Naive B cell (primary cell): ENCODE measurements at regions not wholly inside any gene's neighbourhood (a gene's known extent, or its start where the extent isn't known, plus 50 kb on each side); places are given as distances from the start of the nearest gene placed in this dataset.

Source experiments
- ATAC-seq, 2 donors: fragments of 150-1000 bp; cut with Tn5 transposase; 2 replicates each; pipeline ENCODE4 v1.10.0; 2021; ENCODE audit warnings: low read depth in 2 of 2, mild to moderate bottlenecking in 2 of 2, moderate library complexity in 2 of 2
- DNase-seq: peaks from one replicate; pipeline ENCODE4 v3.0.0; 2022
- H3K27ac Mint-ChIP-seq, 6 donors: one replicate each; pipeline ENCODE4 v1.8.0; 2020 to 2022; ENCODE audit warnings: mild to moderate bottlenecking in 6 of 6, mixed read lengths in 6 of 6, moderate library complexity in 5 of 6, inconsistent platforms in 2 of 6
- H3K27me3 Mint-ChIP-seq, 3 donors: one replicate each; pipeline ENCODE4 v1.8.0; 2021 to 2022; ENCODE audit warnings: mixed read lengths in 3 of 3, mild to moderate bottlenecking in 1 of 3
- H3K36me3 Mint-ChIP-seq, 2 donors: one replicate each; pipeline ENCODE4 v1.8.0; 2020 to 2022; ENCODE audit warnings: mixed read lengths in 2 of 2, inconsistent platforms in 1 of 2, mild to moderate bottlenecking in 1 of 2
- H3K4me1 Mint-ChIP-seq, 3 donors: one replicate each; pipeline ENCODE4 v1.8.0; 2020 to 2022; ENCODE audit warnings: mixed read lengths in 3 of 3, inconsistent platforms in 1 of 3, mild to moderate bottlenecking in 1 of 3, moderate library complexity in 1 of 3
- H3K4me3 Mint-ChIP-seq, 8 donors: one replicate each; pipeline ENCODE4 v1.8.0; 2020 to 2022; ENCODE audit warnings: mild to moderate bottlenecking in 8 of 8, mixed read lengths in 8 of 8, moderate library complexity in 8 of 8, inconsistent platforms in 2 of 8
- H3K9me3 Mint-ChIP-seq, 7 donors: one replicate each; pipeline ENCODE4 v1.8.0; 2020 to 2022; ENCODE audit warnings: mixed read lengths in 7 of 7, mild to moderate bottlenecking in 5 of 7, inconsistent platforms in 2 of 7, moderate library complexity in 1 of 7

- Mint-ChIP-seq H3K27me3 (peaks cover 17 to 30% (median 19%) of the 10 kb centered on the region in 3 donors), H3K9me3 (no peaks in the 10 kb centered on the region), H3K27ac (no peak overlapping the region), H3K4me1 (no peaks in the 10 kb centered on the region), H3K36me3 (no peaks in the 10 kb centered on the region), H3K4me3 (no peak overlapping the region)
- DNase-seq (no peak), ATAC-seq (no peak)
Observed at GRCh38 chr5:173535976-173536639, 80.3 kb downstream of the BOD1 start.

GRCh38 chr5:173535166-173535975 is 81.1 kb downstream of the BOD1 start:
- Mint-ChIP-seq H3K4me1 (no peaks in the 10 kb centered on the region), H3K27ac (no peak overlapping the region), H3K9me3 (no peaks in the 10 kb centered on the region), H3K4me3 (no peak overlapping the region), H3K36me3 (no peaks in the 10 kb centered on the region), H3K27me3 (peaks cover 19 to 25% (median 23%) of the 10 kb centered on the region in 3 donors)
- ATAC-seq (no peak), DNase-seq (no peak)

- Mint-ChIP-seq H3K9me3 (no peaks in the 10 kb centered on the region), H3K4me1 (no peaks in the 10 kb centered on the region), H3K4me3 (no peak overlapping the region), H3K36me3 (no peaks in the 10 kb centered on the region), H3K27me3 (peaks cover 19 to 25% (median 23%) of the 10 kb centered on the region in 3 donors), H3K27ac (no peak overlapping the region)
- no peak for DNase-seq
- no peak for ATAC-seq
Observed at GRCh38 chr5:173534664-173535063, 81.8 kb downstream of the BOD1 start.

GRCh38 chr5:173534031-173534430 is 82.4 kb downstream of the BOD1 start:
- ATAC-seq (no peak), DNase-seq (no peak)
- H3K36me3 Mint-ChIP-seq, result no peaks in the 10 kb centered on the region
- H3K27me3 Mint-ChIP-seq, result peaks cover 19 to 25% (median 23%) of the 10 kb centered on the region in 3 donors
- no peaks in the 10 kb centered on the region for H3K9me3 Mint-ChIP-seq
- no peak overlapping the region for H3K4me3 Mint-ChIP-seq
- no peak overlapping the region for H3K27ac Mint-ChIP-seq
- H3K4me1 Mint-ChIP-seq, result no peaks in the 10 kb centered on the region

- Mint-ChIP-seq H3K9me3 (no peaks in the 10 kb centered on the region), H3K4me3 (no peak overlapping the region), H3K4me1 (no peaks in the 10 kb centered on the region), H3K27ac (no peak overlapping the region), H3K27me3 (peaks cover 16 to 23% (median 18%) of the 10 kb centered on the region in 3 donors), H3K36me3 (no peaks in the 10 kb centered on the region)
- no peak for ATAC-seq
- DNase-seq, result no peak
Observed at GRCh38 chr5:173532689-173533250, 83.7 kb downstream of the BOD1 start.

- Mint-ChIP-seq H3K27ac (no peak overlapping the region), H3K4me3 (no peak overlapping the region), H3K27me3 (peaks cover 15 to 23% (median 17%) of the 10 kb centered on the region in 3 donors), H3K36me3 (no peaks in the 10 kb centered on the region), H3K4me1 (no peaks in the 10 kb centered on the region), H3K9me3 (peaks cover 0 to 3% (median 0%) of the 10 kb centered on the region in 7 donors)
- no peak for ATAC-seq
- no peak for DNase-seq
Observed at GRCh38 chr5:173531863-173532262, 84.6 kb downstream of the BOD1 start.

GRCh38 chr5:173530547-173530946 is 85.9 kb downstream of the BOD1 start:
- H3K4me3 Mint-ChIP-seq, result no peak overlapping the region
- ATAC-seq (no peak), DNase-seq (no peak)
- H3K27ac Mint-ChIP-seq, result peak overlapping the region in 1 of 6 donors; percentile 30
- peaks cover 9 to 17% (median 14%) of the 10 kb centered on the region in 3 donors for H3K27me3 Mint-ChIP-seq
- peaks cover 0 to 3% (median 0%) of the 10 kb centered on the region in 7 donors for H3K9me3 Mint-ChIP-seq
- no peaks in the 10 kb centered on the region for H3K36me3 Mint-ChIP-seq
- no peaks in the 10 kb centered on the region for H3K4me1 Mint-ChIP-seq

GRCh38 chr5:173529861-173530260 is 86.6 kb downstream of the BOD1 start:
- H3K4me3 Mint-ChIP-seq, result no peak overlapping the region
- no peak overlapping the region for H3K27ac Mint-ChIP-seq

GRCh38 chr5:173527671-173528070 is 88.8 kb downstream of the BOD1 start:
- Mint-ChIP-seq H3K4me1 (no peaks in the 10 kb centered on the region), H3K36me3 (no peaks in the 10 kb centered on the region), H3K27me3 (peaks cover 4 to 8% (median 4%) of the 10 kb centered on the region in 3 donors), H3K27ac (no peak overlapping the region), H3K4me3 (no peak overlapping the region), H3K9me3 (peaks cover 0 to 5% (median 0%) of the 10 kb centered on the region in 7 donors)
- DNase-seq (no peak), ATAC-seq (no peak)

More at GRCh38 chr5:173529861-173530260, 86.6 kb downstream of the BOD1 start:
- no peak for DNase-seq
- ATAC-seq, result no peak
- Mint-ChIP-seq H3K9me3 (peaks cover 0 to 3% (median 0%) of the 10 kb centered on the region in 7 donors), H3K4me1 (no peaks in the 10 kb centered on the region), H3K36me3 (no peaks in the 10 kb centered on the region), H3K27me3 (peaks cover 6 to 14% (median 7%) of the 10 kb centered on the region in 3 donors)

GRCh38 chr5:173524136-173524535 is 92.3 kb downstream of the BOD1 start:
- peaks cover 2 to 29% (median 9%) of the 10 kb centered on the region in 7 donors for H3K9me3 Mint-ChIP-seq
- ATAC-seq (no peak), DNase-seq (no peak)
- no peaks in the 10 kb centered on the region for H3K36me3 Mint-ChIP-seq
- no peak overlapping the region for H3K27ac Mint-ChIP-seq
- H3K27me3 Mint-ChIP-seq, result peaks cover 4 to 9% (median 9%) of the 10 kb centered on the region in 3 donors
- no peak overlapping the region for H3K4me3 Mint-ChIP-seq
- no peaks in the 10 kb centered on the region for H3K4me1 Mint-ChIP-seq

GRCh38 chr5:173523388-173523787 is 93.1 kb downstream of the BOD1 start:
- Mint-ChIP-seq H3K36me3 (no peaks in the 10 kb centered on the region), H3K4me1 (no peaks in the 10 kb centered on the region), H3K9me3 (peaks cover 2 to 32% (median 9%) of the 10 kb centered on the region in 7 donors), H3K27ac (no peak overlapping the region), H3K27me3 (peaks cover 4 to 16% (median 9%) of the 10 kb centered on the region in 3 donors), H3K4me3 (no peak overlapping the region)
- DNase-seq, result no peak
- no peak for ATAC-seq

GRCh38 chr5:173522518-173522917 is 93.9 kb downstream of the BOD1 start:
- no peaks in the 10 kb centered on the region for H3K4me1 Mint-ChIP-seq

GRCh38 chr5:173518856-173519255 is 97.6 kb downstream of the BOD1 start:
- ATAC-seq (no peak), DNase-seq (no peak)
- no peaks in the 10 kb centered on the region for H3K36me3 Mint-ChIP-seq
- H3K4me1 Mint-ChIP-seq, result no peaks in the 10 kb centered on the region
- peaks cover 10 to 26% (median 12%) of the 10 kb centered on the region in 3 donors for H3K27me3 Mint-ChIP-seq
- H3K27ac Mint-ChIP-seq, result no peak overlapping the region
- peaks cover 6 to 34% (median 9%) of the 10 kb centered on the region in 7 donors for H3K9me3 Mint-ChIP-seq
- no peak overlapping the region for H3K4me3 Mint-ChIP-seq

More at GRCh38 chr5:173522518-173522917, 93.9 kb downstream of the BOD1 start:
- Mint-ChIP-seq H3K9me3 (peaks cover 6 to 34% (median 10%) of the 10 kb centered on the region in 7 donors), H3K36me3 (no peaks in the 10 kb centered on the region), H3K27me3 (peaks cover 9 to 25% (median 14%) of the 10 kb centered on the region in 3 donors), H3K4me3 (no peak overlapping the region), H3K27ac (no peak overlapping the region)
- DNase-seq (no peak), ATAC-seq (no peak)
